SJCRH30 (cell line): ENCODE measurements at regions not wholly inside any gene's neighbourhood (a gene's known extent, or its start where the extent isn't known, plus 50 kb on each side); places are given as distances from the start of the nearest gene placed in this dataset.

Experiments used
- DNase-seq, 2 experiments: peaks; one replicate each; pipeline ENCODE4 v3.0.0-alpha.2; 2015 to 2020
- H3K27ac ChIP-seq: fragments of 250-450 bp; sonication (Bioruptor Pico); 2 replicates; pipeline ENCODE4 v1.5.1; 2020; ENCODE audit warnings: mild to moderate bottlenecking, moderate library complexity
- H3K27me3 ChIP-seq: fragments of 250-450 bp; sonication (Bioruptor Pico); 2 replicates; pipeline ENCODE4 v1.5.1; 2020; ENCODE audit warnings: mild to moderate bottlenecking, moderate library complexity
- H3K36me3 ChIP-seq: fragments of 250-450 bp; sonication (Bioruptor Pico); 2 replicates; pipeline ENCODE4 v1.5.1; 2020; ENCODE audit warnings: mild to moderate bottlenecking, moderate library complexity
- H3K4me1 ChIP-seq: fragments of 250-450 bp; sonication (Bioruptor Pico); 2 replicates; pipeline ENCODE4 v1.5.1; 2020; ENCODE audit warnings: mild to moderate bottlenecking, moderate library complexity
- H3K4me3 ChIP-seq: fragments of 250-450 bp; sonication (Bioruptor Pico); 2 replicates; pipeline ENCODE4 v1.5.1; 2020; ENCODE audit warnings: mild to moderate bottlenecking, moderate library complexity
- H3K9me3 ChIP-seq: fragments of 250-450 bp; sonication (Bioruptor Pico); replicated peaks from 2 replicates; pipeline ENCODE4 v1.5.1; 2020; ENCODE audit warnings: mild to moderate bottlenecking, moderate library complexity

DNA sequence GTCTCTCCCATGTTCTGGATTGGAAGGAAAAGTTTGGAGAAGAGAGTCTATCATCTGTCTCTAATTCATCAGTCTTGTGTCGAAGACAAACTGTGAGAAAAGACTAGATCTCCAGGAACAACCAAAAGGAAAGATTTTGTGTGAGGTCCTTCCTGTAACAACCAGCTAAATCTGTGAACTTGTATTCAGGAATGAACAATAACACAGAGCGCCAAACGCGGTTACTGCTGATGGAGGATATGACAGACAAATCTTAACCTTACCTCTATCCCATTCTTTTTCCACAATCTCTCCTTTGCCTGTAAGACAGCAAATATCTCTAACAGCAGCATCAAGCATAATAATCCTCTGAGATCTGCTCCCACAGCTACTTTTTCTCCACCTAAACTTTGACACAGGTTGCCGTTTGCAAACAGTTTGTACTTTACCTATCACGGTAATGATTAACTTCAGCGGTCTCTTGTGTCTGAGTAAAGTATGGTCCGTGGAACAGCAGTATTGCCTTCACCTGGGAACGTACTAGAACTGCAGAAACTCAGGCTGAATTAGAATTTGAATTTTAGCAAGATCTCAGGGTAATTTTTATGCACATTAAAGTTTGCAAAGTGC, 387.6 kb downstream of the ELAVL2 start:
- H3K27me3 ChIP-seq, result no peaks in the 10 kb centered on the region
- no peaks in the 10 kb centered on the region for H3K9me3 ChIP-seq
- H3K36me3 ChIP-seq, result no peaks in the 10 kb centered on the region
- no peaks in the 10 kb centered on the region for H3K4me1 ChIP-seq
- H3K4me3 ChIP-seq, result no peak overlapping the region
- no peak for DNase-seq
- H3K27ac ChIP-seq, result no peak overlapping the region

DNA sequence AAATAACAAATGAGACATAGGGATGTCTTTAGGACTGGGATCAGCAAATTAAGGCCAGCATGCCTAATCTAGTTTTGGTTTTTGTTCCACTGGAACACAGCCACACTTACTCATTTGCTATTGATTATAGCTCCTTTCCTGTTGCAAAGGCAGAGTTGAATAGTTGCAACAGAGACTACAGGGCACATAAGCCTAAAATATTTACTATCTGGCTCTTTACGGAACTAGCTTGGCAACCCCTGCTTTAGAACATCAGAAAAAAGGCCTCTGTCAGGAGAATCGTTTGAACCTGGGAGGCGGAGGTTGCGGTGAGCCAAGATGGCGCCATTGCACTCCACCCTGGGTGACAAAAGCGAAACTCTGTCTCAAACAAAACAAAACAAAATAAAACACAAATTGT, 384.8 kb downstream of the ELAVL2 start:
- no peaks in the 10 kb centered on the region for H3K27me3 ChIP-seq
- H3K4me3 ChIP-seq, result no peak overlapping the region
- no peaks in the 10 kb centered on the region for H3K4me1 ChIP-seq
- H3K36me3 ChIP-seq, result no peaks in the 10 kb centered on the region
- H3K9me3 ChIP-seq, result no peaks in the 10 kb centered on the region
- H3K27ac ChIP-seq, result no peak overlapping the region
- no peak for DNase-seq

DNA sequence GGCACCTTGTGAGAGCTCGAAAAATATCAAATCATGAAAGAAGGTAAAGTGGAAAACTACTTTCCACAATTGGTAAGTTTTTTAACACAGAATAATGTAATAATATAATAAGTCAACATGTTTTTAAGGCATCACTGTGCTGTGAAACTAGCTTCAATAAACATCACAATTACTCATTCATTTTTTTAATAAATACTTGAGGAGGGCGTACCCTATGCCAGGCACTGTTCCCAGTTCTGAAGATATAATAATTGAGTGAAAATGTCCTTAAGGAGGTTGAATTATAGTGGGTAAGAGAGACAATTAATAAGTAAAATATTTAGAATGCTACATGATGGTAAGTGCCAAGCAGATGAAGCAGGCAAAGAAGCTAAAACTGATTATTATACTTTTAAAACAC, 381.4 kb downstream of the ELAVL2 start:
- Histone ChIP-seq H3K4me1 (no peaks in the 10 kb centered on the region), H3K27me3 (no peaks in the 10 kb centered on the region), H3K27ac (no peak overlapping the region), H3K4me3 (no peak overlapping the region), H3K36me3 (no peaks in the 10 kb centered on the region), H3K9me3 (no peaks in the 10 kb centered on the region)
- DNase-seq, result no peak

DNA sequence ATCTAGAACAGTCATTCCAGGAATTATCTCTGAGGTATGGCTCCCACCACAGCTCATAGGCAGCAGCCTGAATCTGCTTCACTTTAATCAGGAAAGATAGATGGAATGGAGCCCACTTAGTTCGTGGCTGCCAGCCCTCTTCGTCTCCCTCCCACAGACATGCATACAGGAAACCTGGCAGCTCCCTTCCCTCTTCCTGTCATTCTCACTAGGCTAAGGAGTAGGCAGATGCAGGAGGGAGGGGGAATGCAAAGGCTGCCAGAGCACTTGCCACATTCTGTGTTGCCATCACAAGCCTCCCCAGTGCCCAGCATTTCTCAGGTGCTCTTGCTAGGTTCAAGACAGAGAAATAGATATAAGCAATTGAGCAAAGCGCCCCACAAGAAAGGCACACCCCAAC, 378.9 kb downstream of the ELAVL2 start:
- Histone ChIP-seq H3K27me3 (no peaks in the 10 kb centered on the region), H3K36me3 (no peaks in the 10 kb centered on the region)

DNA sequence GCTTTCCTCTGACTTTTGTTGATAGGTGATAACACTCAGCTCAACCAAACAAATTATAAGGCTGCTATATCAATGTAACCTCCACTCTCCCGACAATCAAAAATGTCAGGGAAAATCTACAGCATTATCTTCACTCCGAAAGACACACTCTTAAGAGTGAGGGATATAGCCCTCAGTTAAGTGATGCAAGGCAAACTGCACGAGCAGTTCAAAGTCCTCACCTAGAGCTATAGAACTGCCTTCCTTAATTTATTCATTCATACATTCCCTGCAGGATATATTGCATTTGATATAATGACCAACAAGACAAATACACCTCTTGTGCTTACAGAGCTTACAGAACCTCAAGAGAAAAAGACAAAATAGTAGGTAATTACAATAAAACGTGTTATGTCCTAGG, 378.1 kb downstream of the ELAVL2 start:
- Histone ChIP-seq H3K27ac (no peak overlapping the region), H3K36me3 (no peaks in the 10 kb centered on the region), H3K4me3 (no peak overlapping the region), H3K9me3 (no peaks in the 10 kb centered on the region), H3K4me1 (no peaks in the 10 kb centered on the region), H3K27me3 (no peaks in the 10 kb centered on the region)
- no peak for DNase-seq

More for the DNA sequence above, 378.9 kb downstream of the ELAVL2 start:
- Histone ChIP-seq H3K9me3 (no peaks in the 10 kb centered on the region), H3K27ac (no peak overlapping the region), H3K4me3 (no peak overlapping the region), H3K4me1 (no peaks in the 10 kb centered on the region)
- DNase-seq, result no peak

DNA sequence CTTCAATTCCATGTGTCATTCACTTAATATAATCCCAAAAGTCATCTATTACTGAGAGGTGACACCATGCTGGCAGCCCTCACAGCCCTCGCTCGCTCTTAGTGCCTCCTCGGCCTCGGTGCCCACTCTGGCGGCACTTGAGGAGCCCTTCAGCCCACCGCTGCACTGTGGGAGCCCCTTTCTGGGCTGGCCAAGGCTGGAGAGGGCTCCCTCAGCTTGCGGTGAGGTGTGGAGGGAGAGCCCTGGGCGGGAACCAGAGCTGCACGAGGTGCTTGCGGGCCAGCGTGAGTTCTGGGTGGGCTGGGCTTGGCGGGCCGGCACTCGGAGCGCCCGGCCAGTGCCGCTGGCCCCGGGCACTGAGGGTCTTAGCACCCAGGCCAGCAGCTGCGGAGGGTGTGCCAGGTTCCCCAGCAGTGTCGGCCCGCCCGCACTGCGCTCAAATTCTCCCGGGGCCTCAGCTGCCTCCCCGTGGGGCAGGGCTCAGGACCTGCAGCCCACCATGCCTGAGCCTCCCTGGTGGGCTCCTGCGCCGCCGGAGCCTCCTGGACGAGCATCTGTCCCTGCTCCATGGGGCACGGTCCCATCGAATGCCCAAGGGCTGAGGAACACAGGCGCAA, 374.1 kb downstream of the ELAVL2 start:
- Histone ChIP-seq H3K9me3 (no peaks in the 10 kb centered on the region), H3K27ac (no peak overlapping the region), H3K4me3 (no peak overlapping the region), H3K27me3 (no peaks in the 10 kb centered on the region), H3K4me1 (no peaks in the 10 kb centered on the region), H3K36me3 (no peaks in the 10 kb centered on the region)
- no peak for DNase-seq

DNA sequence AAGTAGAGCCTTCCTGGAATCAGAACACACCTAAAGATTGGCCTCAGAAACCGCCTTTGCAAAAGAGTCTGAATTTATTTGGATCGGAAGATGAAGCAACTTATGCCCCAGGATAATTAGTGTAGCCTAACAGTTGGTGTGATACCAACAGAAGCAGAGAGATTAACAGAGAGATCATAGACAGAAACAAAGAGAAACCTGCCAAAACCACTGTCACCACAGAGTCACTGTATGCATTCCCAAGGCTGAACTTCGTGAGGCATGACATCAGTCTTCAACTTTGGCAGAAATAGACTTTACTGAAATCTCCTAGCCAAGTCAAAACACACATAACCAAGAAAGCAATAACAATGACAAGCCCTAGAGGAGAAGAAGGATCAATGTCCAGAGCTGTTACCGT, 361.8 kb downstream of the ELAVL2 start:
- Histone ChIP-seq H3K27ac (no peak overlapping the region), H3K27me3 (no peaks in the 10 kb centered on the region), H3K36me3 (no peaks in the 10 kb centered on the region), H3K9me3 (no peaks in the 10 kb centered on the region), H3K4me3 (no peak overlapping the region), H3K4me1 (no peaks in the 10 kb centered on the region)
- no peak for DNase-seq

DNA sequence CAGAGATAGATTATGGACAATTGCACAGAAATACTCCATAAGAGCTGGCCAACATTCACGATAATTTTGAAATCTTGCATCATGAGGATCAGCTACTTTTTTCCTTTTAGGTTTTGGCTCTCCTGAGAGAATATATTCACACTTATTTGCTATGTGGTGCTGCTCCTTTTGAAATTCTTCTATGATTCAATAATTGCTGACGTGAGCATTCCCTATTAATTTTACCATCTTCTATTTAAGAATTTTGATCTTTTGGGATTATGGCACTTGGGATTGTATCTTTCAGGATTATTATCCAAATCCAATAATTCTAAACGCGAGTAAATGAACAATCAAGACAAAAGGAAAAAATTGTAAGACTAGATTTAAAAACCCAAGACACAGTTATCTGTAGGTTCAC, 358.8 kb downstream of the ELAVL2 start:
- no peaks in the 10 kb centered on the region for H3K27me3 ChIP-seq
- no peak overlapping the region for H3K4me3 ChIP-seq
- no peaks in the 10 kb centered on the region for H3K4me1 ChIP-seq
- no peak overlapping the region for H3K27ac ChIP-seq
- H3K36me3 ChIP-seq, result no peaks in the 10 kb centered on the region
- no peaks in the 10 kb centered on the region for H3K9me3 ChIP-seq
- DNase-seq, result no peak

DNA sequence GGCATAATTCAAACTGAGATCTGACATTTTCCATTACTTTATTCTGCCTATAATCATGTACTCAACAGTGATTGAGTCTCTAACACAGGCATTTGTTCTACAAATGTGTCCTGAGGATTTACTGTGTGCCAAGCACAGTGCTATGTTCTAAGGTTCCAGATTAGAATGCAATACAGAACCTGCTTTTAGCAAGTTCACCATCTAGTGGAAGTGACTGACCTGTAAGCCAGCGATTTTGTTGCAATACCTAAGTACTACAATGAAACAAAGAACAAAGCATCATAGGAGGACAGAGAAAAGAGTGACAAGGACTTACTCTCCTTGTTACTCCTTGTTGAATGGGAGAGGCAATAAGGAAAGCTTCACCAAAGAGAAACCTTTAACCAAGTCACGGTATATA, 348.1 kb downstream of the ELAVL2 start:
- H3K27ac ChIP-seq, result no peak overlapping the region
- no peaks in the 10 kb centered on the region for H3K9me3 ChIP-seq

DNA sequence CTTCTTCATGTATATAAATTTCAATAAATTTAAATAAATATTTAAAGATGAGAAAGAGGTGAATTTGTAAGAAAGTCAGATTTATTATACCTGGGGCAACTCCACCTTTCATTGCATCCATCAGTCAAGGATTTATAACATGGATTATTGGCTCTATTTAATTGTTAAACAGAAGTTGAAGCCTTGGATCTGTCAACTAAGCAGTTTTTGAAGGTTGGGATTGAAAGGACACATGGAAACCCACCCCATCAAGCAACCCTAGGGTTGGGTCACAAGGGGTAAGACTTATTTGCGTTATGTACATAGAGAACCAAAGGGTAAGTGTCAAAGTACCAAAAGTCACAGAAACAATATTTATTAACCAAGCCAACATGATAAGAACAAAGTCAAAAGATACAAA, 342.5 kb downstream of the ELAVL2 start:
- Histone ChIP-seq H3K36me3 (no peaks in the 10 kb centered on the region), H3K27me3 (no peaks in the 10 kb centered on the region), H3K27ac (no peak overlapping the region), H3K4me3 (no peak overlapping the region), H3K4me1 (no peaks in the 10 kb centered on the region), H3K9me3 (no peaks in the 10 kb centered on the region)
- DNase-seq, result no peak

More for the DNA sequence above, 348.1 kb downstream of the ELAVL2 start:
- Histone ChIP-seq H3K36me3 (no peaks in the 10 kb centered on the region), H3K4me1 (no peaks in the 10 kb centered on the region), H3K27me3 (no peaks in the 10 kb centered on the region), H3K4me3 (no peak overlapping the region)
- DNase-seq, result no peak

DNA sequence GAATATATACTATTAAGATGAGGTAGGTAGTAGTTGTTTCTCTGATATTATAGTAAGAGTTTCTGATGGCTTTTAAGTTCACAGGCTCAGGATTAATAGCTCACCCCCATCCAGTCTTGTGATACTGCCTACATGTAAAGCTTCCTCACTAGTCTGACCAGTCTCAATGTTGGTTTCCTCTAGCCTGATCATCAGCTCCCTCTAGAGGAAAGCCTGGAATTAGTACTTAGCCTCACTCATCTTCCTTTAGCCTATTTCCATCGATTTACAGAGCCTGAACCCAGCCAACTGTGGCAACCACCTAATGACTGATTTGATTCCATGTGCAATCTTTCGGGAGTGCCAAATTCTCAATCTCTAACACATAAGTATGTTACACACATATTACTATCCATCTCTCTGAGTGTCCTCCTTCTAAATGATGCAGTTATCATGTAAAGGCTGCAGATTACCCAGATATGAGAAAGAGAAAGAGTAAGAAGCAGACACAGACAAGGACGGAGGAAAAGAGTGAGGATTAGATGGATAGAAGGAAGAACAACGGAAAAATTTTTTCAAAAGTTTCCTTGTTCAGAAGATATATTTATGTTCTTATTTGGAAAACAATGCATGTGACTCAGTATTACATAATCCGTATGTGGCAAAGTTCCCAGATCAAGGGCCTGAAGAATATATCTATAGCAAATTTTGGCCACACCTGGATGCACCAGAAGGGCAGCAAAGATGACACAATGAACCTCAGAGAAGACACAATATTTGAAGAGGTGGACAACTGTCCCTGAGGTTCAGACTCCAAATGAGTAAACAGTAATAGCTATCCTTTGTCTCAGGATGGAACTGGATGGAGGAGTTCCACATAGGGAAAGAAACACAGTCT, 333.7 kb downstream of the ELAVL2 start:
- DNase-seq, result peak; percentile 14 to 72

DNA sequence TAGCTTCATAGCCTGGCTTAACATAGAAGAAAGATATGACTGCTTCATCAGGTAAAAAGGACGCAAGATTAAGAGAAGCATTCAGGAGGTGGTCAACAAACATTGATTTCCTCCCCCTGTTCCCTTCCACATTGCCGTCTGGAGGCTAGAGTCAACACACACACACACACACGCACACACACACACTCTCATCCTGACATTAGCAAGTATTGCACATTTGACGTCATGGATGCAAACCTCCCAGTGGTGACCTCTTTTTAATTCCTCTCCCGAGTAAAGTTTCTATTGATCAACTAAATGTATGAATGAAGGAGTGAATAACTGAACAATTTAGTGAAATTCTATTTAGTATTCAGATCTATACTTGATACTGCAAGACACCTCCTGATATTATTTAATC, 332.8 kb downstream of the ELAVL2 start:
- no peak for DNase-seq
- no peaks in the 10 kb centered on the region for H3K4me1 ChIP-seq

More for the DNA sequence above, 333.7 kb downstream of the ELAVL2 start:
- Histone ChIP-seq H3K27me3 (no peaks in the 10 kb centered on the region), H3K4me1 (no peaks in the 10 kb centered on the region), H3K27ac (no peak overlapping the region), H3K36me3 (no peaks in the 10 kb centered on the region), H3K4me3 (no peak overlapping the region), H3K9me3 (no peaks in the 10 kb centered on the region)

DNA sequence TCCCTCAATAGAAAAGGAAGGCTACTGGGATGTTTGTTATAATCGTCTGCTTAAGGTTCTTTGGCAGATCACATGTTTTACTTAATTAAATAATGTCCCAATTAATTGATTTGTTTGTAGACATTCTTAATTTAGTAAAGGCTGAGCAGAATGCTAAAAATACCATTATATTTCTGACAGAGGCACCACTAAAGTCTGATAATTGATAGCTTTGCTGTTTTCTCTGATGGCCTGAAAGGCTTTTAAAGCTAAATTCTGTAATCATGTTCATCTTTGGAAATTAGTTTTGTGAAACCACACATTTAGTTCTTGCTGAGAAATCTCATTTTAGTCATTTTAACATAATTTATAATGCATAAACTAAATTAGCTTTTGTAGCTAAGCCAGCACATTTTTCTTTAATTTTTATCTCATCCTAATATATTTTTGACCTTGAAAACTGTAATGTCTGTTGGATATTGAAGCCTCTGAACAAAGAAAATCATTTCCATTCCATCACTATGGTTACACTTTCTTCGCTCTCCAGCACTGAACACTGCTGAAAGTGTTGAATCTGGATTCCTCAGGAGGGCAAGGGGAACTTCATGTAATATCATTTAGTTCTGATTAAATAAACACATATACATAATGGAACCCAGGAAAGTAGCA, 329.4 kb downstream of the ELAVL2 start:
- Histone ChIP-seq H3K27me3 (no peaks in the 10 kb centered on the region), H3K9me3 (no peaks in the 10 kb centered on the region), H3K36me3 (no peaks in the 10 kb centered on the region), H3K27ac (no peak overlapping the region), H3K4me3 (no peak overlapping the region), H3K4me1 (no peaks in the 10 kb centered on the region)
- DNase-seq, result no peak

More for the DNA sequence above, 332.8 kb downstream of the ELAVL2 start:
- H3K27ac ChIP-seq, result no peak overlapping the region
- no peaks in the 10 kb centered on the region for H3K27me3 ChIP-seq
- no peak overlapping the region for H3K4me3 ChIP-seq
- H3K36me3 ChIP-seq, result no peaks in the 10 kb centered on the region
- H3K9me3 ChIP-seq, result no peaks in the 10 kb centered on the region

DNA sequence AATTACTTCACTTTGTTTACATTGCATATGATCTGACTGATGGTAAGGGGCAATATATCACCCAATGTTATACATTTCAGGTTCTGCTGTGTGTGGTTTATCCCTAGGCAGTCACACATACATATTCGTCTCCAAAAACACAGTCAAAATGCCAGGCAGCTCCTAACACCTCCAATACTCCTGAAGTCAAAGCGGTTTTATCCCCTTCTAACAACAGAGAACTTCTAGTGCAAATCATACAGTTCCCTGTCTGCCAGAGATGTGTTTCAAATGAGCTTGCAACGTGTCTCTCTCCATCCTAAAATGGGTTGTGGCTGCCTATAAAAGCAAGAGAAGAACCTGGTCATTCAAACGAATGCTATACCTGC, 328.9 kb downstream of the ELAVL2 start:
- Histone ChIP-seq H3K4me1 (no peaks in the 10 kb centered on the region), H3K27me3 (no peaks in the 10 kb centered on the region), H3K9me3 (no peaks in the 10 kb centered on the region), H3K36me3 (no peaks in the 10 kb centered on the region), H3K27ac (no peak overlapping the region), H3K4me3 (no peak overlapping the region)
- no peak for DNase-seq

DNA sequence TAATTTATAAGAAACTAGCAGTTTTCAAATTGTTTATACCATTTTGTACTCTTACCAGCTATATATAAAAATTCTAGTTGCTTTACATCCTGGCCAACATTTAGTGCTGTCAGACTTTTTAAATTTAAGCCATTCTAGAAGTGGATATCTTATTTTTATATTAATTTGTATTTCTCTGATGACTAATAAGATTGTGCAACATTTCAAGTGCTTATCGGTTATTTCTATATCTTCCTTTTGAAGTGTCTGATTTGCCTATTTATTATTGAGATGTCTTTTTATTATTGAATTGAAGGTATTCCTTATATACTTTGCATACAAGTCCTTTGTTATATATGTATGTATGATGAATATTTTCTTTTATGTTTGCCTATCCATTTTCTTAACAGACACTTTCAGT, 324.0 kb downstream of the ELAVL2 start:
- H3K9me3 ChIP-seq, result no peaks in the 10 kb centered on the region
- no peak for DNase-seq
- H3K27ac ChIP-seq, result no peak overlapping the region
- H3K4me1 ChIP-seq, result no peaks in the 10 kb centered on the region
- no peaks in the 10 kb centered on the region for H3K27me3 ChIP-seq
- no peak overlapping the region for H3K4me3 ChIP-seq
- no peaks in the 10 kb centered on the region for H3K36me3 ChIP-seq
